Common myeloid progenitor, CD34-positive (primary cell): ENCODE measurements at regions not wholly inside any gene's neighbourhood (a gene's known extent, or its start where the extent isn't known, plus 50 kb on each side); places are given as distances from the start of the nearest gene placed in this dataset.

Experiments
- CTCF ChIA-PET: fragments of 350-600 bp; sonication (Branson Sonifier 250); formaldehyde crosslinking; loops from one replicate; lab custom pipeline; 2021; ENCODE audit warnings: antibody characterized with exemption; lab: Charles Lee
- POLR2A ChIA-PET: fragments of 350-600 bp; sonication (Branson Sonifier 250); formaldehyde crosslinking; loops from one replicate; lab custom pipeline; 2021; ENCODE audit warnings: antibody characterized with exemption; lab: Charles Lee
- DNase-seq, 3 donors: peaks; one replicate each; pipeline versions ENCODE4 v3.0.0 to v3.0.0-alpha.2; 2013
- H3K27ac ChIP-seq, 2 experiments: 1 replicate in 1 of 2; 2 replicates in 1 of 2; pipeline ENCODE4 v1.7.0; 2013; ENCODE audit warnings: inconsistent platforms in 2 of 2, low read length in 2 of 2, mild to moderate bottlenecking in 2 of 2, low read depth in 1 of 2, moderate library complexity in 1 of 2; ENCODE audit not compliant: severe bottlenecking in 2 of 2, insufficient read depth in 1 of 2, poor library complexity in 1 of 2
- H3K27me3 ChIP-seq, 5 experiments: replicated peaks in 2 of 5; 1 replicate in 3 of 5; 2 replicates in 2 of 5; pipeline versions ENCODE4 v1.6.1 to v1.7.0; 2013; ENCODE audit warnings: low read length in 4 of 5, mild to moderate bottlenecking in 2 of 5, moderate library complexity in 2 of 5, inconsistent platforms in 1 of 5; ENCODE audit not compliant: insufficient read depth in 5 of 5, control insufficient read depth in 4 of 5
- H3K36me3 ChIP-seq, 4 experiments: 1 replicate in 2 of 4; 2 replicates in 2 of 4; pipeline versions ENCODE4 v1.6.1 to v1.7.0; 2013; ENCODE audit warnings: low read length in 3 of 4, control low read depth in 1 of 4, mild to moderate bottlenecking in 1 of 4; ENCODE audit not compliant: control insufficient read depth in 4 of 4, insufficient read depth in 4 of 4
- H3K4me1 ChIP-seq, 4 experiments: 1 replicate in 3 of 4; 2 replicates in 1 of 4; pipeline versions ENCODE4 v1.6.1 to v1.7.1; 2013; ENCODE audit warnings: low read length in 3 of 4, mild to moderate bottlenecking in 3 of 4, control low read depth in 1 of 4, inconsistent platforms in 1 of 4, moderate library complexity in 1 of 4; ENCODE audit not compliant: control insufficient read depth in 4 of 4, insufficient read depth in 4 of 4; ENCODE audit errors: control extremely low read depth in 1 of 4
- H3K4me3 ChIP-seq, 7 experiments: 1 replicate in 4 of 7; 2 replicates in 3 of 7; pipeline versions ENCODE4 v1.5.1 to v1.7.0; 2013; ENCODE audit warnings: mild to moderate bottlenecking in 7 of 7, low read length in 6 of 7, moderate library complexity in 6 of 7, inconsistent platforms in 2 of 7, low read depth in 2 of 7, control low read depth in 1 of 7; ENCODE audit not compliant: insufficient read depth in 4 of 7, control insufficient read depth in 1 of 7; ENCODE audit errors: extremely low read depth in 1 of 7
- H3K9me3 ChIP-seq, 5 experiments: 1 replicate in 4 of 5; 2 replicates in 1 of 5; pipeline versions ENCODE4 v1.6.1 to v1.7.1; 2013; ENCODE audit warnings: low read length in 4 of 5, mild to moderate bottlenecking in 2 of 5, inconsistent platforms in 1 of 5, low read depth in 1 of 5, moderate library complexity in 1 of 5; ENCODE audit not compliant: control insufficient read depth in 4 of 5, insufficient read depth in 2 of 5; ENCODE audit errors: control extremely low read depth in 1 of 5
- WGBS: methylation state at CpG from one replicate; pipeline ENCODE4 v1.1.5; 2013; ENCODE audit not compliant: insufficient coverage; 5-methylcytosine and 5-hydroxymethylcytosine counted together

- POLR2A ChIA-PET, result no interaction called here
- H3K36me3 ChIP-seq, result no peaks in the 10 kb centered on the region
- CTCF ChIA-PET, result no interaction called here
- H3K4me3 ChIP-seq, result no peak overlapping the region
- no CpG with 5 or more reads among the region's 1 CpG for WGBS
- H3K4me1 ChIP-seq, result no peaks in the 10 kb centered on the region
- no peaks in the 10 kb centered on the region for H3K27me3 ChIP-seq
- no peaks in the 10 kb centered on the region for H3K9me3 ChIP-seq
- DNase-seq, result no peak
- H3K27ac ChIP-seq, result no peak overlapping the region
Measured at GRCh38 chr6:51105357-51105756, 286.7 kb downstream of the TFAP2B start.

- Histone ChIP-seq H3K4me1 (no peaks in the 10 kb centered on the region), H3K9me3 (no peaks in the 10 kb centered on the region), H3K36me3 (no peaks in the 10 kb centered on the region), H3K27ac (no peak overlapping the region), H3K27me3 (no peaks in the 10 kb centered on the region), H3K4me3 (no peak overlapping the region)
- POLR2A ChIA-PET, result no interaction called here
- WGBS, result 71% methylated on average over 1 of the region's 2 CpGs
- no peak for DNase-seq
- CTCF ChIA-PET, result interaction anchor here (1.7 kb wide), 1 partner anchor 10 kb away, joined by 4 read pairs; no protein-coding TSS in a partner anchor
Measured at GRCh38 chr6:51107769-51108203, 289.1 kb downstream of the TFAP2B start.

- ChIA-PET CTCF (interaction anchor here (1.7 kb wide), 1 partner anchor 11 kb away, joined by 4 read pairs; no protein-coding TSS in a partner anchor), POLR2A (no interaction called here)
- no peak overlapping the region for H3K27ac ChIP-seq
- H3K4me1 ChIP-seq, result no peaks in the 10 kb centered on the region
- no peak overlapping the region for H3K4me3 ChIP-seq
- no peaks in the 10 kb centered on the region for H3K9me3 ChIP-seq
- WGBS, result 96% methylated on average over 3 of the region's 4 CpGs
- no peaks in the 10 kb centered on the region for H3K27me3 ChIP-seq
- H3K36me3 ChIP-seq, result no peaks in the 10 kb centered on the region
- no peak for DNase-seq
Measured at GRCh38 chr6:51108563-51109234, 290.0 kb downstream of the TFAP2B start.

- Histone ChIP-seq H3K36me3 (no peaks in the 10 kb centered on the region), H3K4me1 (no peaks in the 10 kb centered on the region), H3K27me3 (no peaks in the 10 kb centered on the region), H3K27ac (no peak overlapping the region), H3K4me3 (no peak overlapping the region), H3K9me3 (no peaks in the 10 kb centered on the region)
- WGBS, result 94% methylated on average over 3 of the region's 5 CpGs
- ChIA-PET CTCF (no interaction called here), POLR2A (no interaction called here)
- no peak for DNase-seq
Measured at GRCh38 chr6:51112731-51113130, 294.1 kb downstream of the TFAP2B start.

GRCh38 chr6:51116723-51117122 lies 298.1 kb downstream of the TFAP2B start:
- CTCF ChIA-PET, result interaction anchor here (1.0 kb wide), 1 partner anchor 26 kb away, joined by 3 read pairs; no protein-coding TSS in a partner anchor
- POLR2A ChIA-PET, result no interaction called here
- Histone ChIP-seq H3K4me1 (no peaks in the 10 kb centered on the region), H3K36me3 (no peaks in the 10 kb centered on the region), H3K9me3 (no peaks in the 10 kb centered on the region), H3K4me3 (no peak overlapping the region), H3K27me3 (no peaks in the 10 kb centered on the region), H3K27ac (no peak overlapping the region)
- 100% methylated on average over 1 of the region's 3 CpGs for WGBS
- no peak for DNase-seq

- H3K4me1 ChIP-seq, result no peaks in the 10 kb centered on the region
- WGBS, result no CpG with 5 or more reads among the region's 3 CpGs
- CTCF ChIA-PET, result interaction anchor here (1.2 kb wide), 1 partner anchor 21 kb away, joined by 3 read pairs; no protein-coding TSS in a partner anchor
Measured at GRCh38 chr6:51118792-51119191, 300.1 kb downstream of the TFAP2B start.

GRCh38 chr6:51120016-51120415 lies 301.3 kb downstream of the TFAP2B start:
- Histone ChIP-seq H3K27ac (no peak overlapping the region), H3K4me1 (no peaks in the 10 kb centered on the region), H3K36me3 (no peaks in the 10 kb centered on the region), H3K9me3 (no peaks in the 10 kb centered on the region), H3K4me3 (no peak overlapping the region), H3K27me3 (no peaks in the 10 kb centered on the region)
- DNase-seq, result no peak
- POLR2A ChIA-PET, result no interaction called here
- 100% methylated on average over 1 of the region's 3 CpGs for WGBS
- CTCF ChIA-PET, result no interaction called here

More at GRCh38 chr6:51118792-51119191, 300.1 kb downstream of the TFAP2B start:
- H3K4me3 ChIP-seq, result no peak overlapping the region
- no peaks in the 10 kb centered on the region for H3K36me3 ChIP-seq
- H3K9me3 ChIP-seq, result no peaks in the 10 kb centered on the region
- DNase-seq, result no peak
- no peak overlapping the region for H3K27ac ChIP-seq
- H3K27me3 ChIP-seq, result no peaks in the 10 kb centered on the region
- POLR2A ChIA-PET, result no interaction called here
